Psoas muscle (tissue), 7 donors: ENCODE measurements at regions not wholly inside any gene's neighbourhood (a gene's known extent, or its start where the extent isn't known, plus 50 kb on each side); places are given as distances from the start of the nearest gene placed in this dataset.

Experiments used
- ATAC-seq, 4 donors: fragments of 200-7000 bp; cut with Tn5 transposase; one replicate each; pipeline ENCODE4 v1.9.1; 2020; ENCODE audit warnings: moderate library complexity in 3 of 4, mild to moderate bottlenecking in 2 of 4
- DNase-seq, 2 donors: peaks; one replicate each; pipeline ENCODE4 v3.0.0-alpha.2; 2020
- H3K27ac ChIP-seq: fragments of 200-600 bp; one replicate; pipeline ENCODE4 v1.8.0; 2022
- H3K27me3 ChIP-seq, 3 donors: fragments of 200-600 bp in 1 of 3; one replicate each; pipeline versions ENCODE4 v1.6.1 to v1.8.0; 2013 to 2022; ENCODE audit warnings: low read length in 2 of 3, mild to moderate bottlenecking in 2 of 3, moderate library complexity in 1 of 3; ENCODE audit not compliant: insufficient read depth in 3 of 3
- H3K36me3 ChIP-seq, 2 donors: fragments of 200-600 bp in 1 of 2; one replicate each; pipeline versions ENCODE4 v1.6.1 to v1.8.0; 2013 to 2022; ENCODE audit warnings: low read depth in 1 of 2, mild to moderate bottlenecking in 1 of 2, moderate library complexity in 1 of 2; ENCODE audit not compliant: insufficient read depth in 1 of 2
- H3K4me1 ChIP-seq: fragments of 200-600 bp; one replicate; pipeline ENCODE4 v1.8.0; 2022
- H3K4me3 ChIP-seq: fragments of 200-600 bp; one replicate; pipeline ENCODE4 v1.8.0; 2022; ENCODE audit warnings: mild to moderate bottlenecking
- H3K9me3 ChIP-seq: fragments of 200-600 bp; one replicate; pipeline ENCODE4 v1.8.0; 2022
- CTCF ChIP-seq: fragments of 200-600 bp; IDR thresholded peaks from one replicate; pipeline ENCODE4 v1.8.0; 2022; ENCODE audit warnings: antibody characterized with exemption
- WGBS, 3 donors: extraction: QIAGEN DNeasy Blood & Tissue Kit; methylation state at CpG; one replicate each; pipeline versions ENCODE4 v1.1.6 to v1.1.7; 2013; 5-methylcytosine and 5-hydroxymethylcytosine counted together
- intact Hi-C, 2 donors: fragments of 100-400 bp; cut with DNase I; formaldehyde crosslinking; loops; one replicate each; pipeline versions ENCODE4 v1.11.0 to v1.14.2; 2022
- donor health status: healthy with polysubstance abuse.
- donor health status: DM: no; HTN: no; CAD: no; lungs with moderate emphysema.
- donor health status: Bipolar disorder and iron deficiency.
- donor health status: healthy.
- donor health status: DM: yes; HTN: yes; CAD: no.
- donor health status: DM: no; HTN: no; CAD: no.
- donor health status: DM: yes; HTN: yes; CAD: no.

- ATAC-seq (no peak), DNase-seq (no peak)
- Histone ChIP-seq H3K27me3 (peaks cover 0 to 3% (median 0%) of the 10 kb centered on the region in 3 donors), H3K27ac (no peak overlapping the region), H3K9me3 (no peaks in the 10 kb centered on the region), H3K36me3 (no peaks in the 10 kb centered on the region), H3K4me1 (no peaks in the 10 kb centered on the region), H3K4me3 (no peak overlapping the region)
- TF ChIP-seq CTCF: no peak
- WGBS, 3 donors: 68 to 85% (median 79%) methylated on average over 6 of the region's 6 CpGs
- intact Hi-C loops: no loop called here
These were observed 172.6 kb upstream of the INHBA start for GRCh38 chr7:41875513-41875912.

- Histone ChIP-seq H3K4me3 (no peak overlapping the region), H3K4me1 (no peaks in the 10 kb centered on the region), H3K27me3 (peaks cover 0 to 3% (median 0%) of the 10 kb centered on the region in 3 donors), H3K9me3 (no peaks in the 10 kb centered on the region), H3K36me3 (no peaks in the 10 kb centered on the region), H3K27ac (no peak overlapping the region)
- WGBS, 3 donors: 72 to 74% (median 73%) methylated on average over 3 of the region's 3 CpGs
- no peak for TF ChIP-seq CTCF
- no peak for ATAC-seq
- intact Hi-C loops: no loop called here
- no peak for DNase-seq
These were observed 171.4 kb upstream of the INHBA start for GRCh38 chr7:41874201-41874785.

- H3K4me1 ChIP-seq: no peaks in the 10 kb centered on the region
- TF ChIP-seq CTCF: no peak
- no peaks in the 10 kb centered on the region for H3K36me3 ChIP-seq
- no peak overlapping the region for H3K27ac ChIP-seq
- no peak for DNase-seq
- no peak for ATAC-seq
- 26 to 32% (median 28%) methylated on average over 2 of the region's 2 CpGs for WGBS, 3 donors
- H3K4me3 ChIP-seq: no peak overlapping the region
- H3K9me3 ChIP-seq: no peaks in the 10 kb centered on the region
- H3K27me3 ChIP-seq: peaks cover 0 to 3% (median 0%) of the 10 kb centered on the region in 3 donors
- intact Hi-C loops: no loop called here
These were observed 170.9 kb upstream of the INHBA start for GRCh38 chr7:41873741-41874140.

- H3K36me3 ChIP-seq: no peaks in the 10 kb centered on the region
- 80 to 85% (median 84%) methylated on average over 1 of the region's 1 CpG for WGBS, 3 donors
- no peak overlapping the region for H3K4me3 ChIP-seq
- no peaks in the 10 kb centered on the region for H3K4me1 ChIP-seq
- ATAC-seq: no peak
- TF ChIP-seq CTCF: no peak
- intact Hi-C loops: no loop called here
- H3K27me3 ChIP-seq: peaks cover 0 to 3% (median 0%) of the 10 kb centered on the region in 3 donors
- no peak overlapping the region for H3K27ac ChIP-seq
- no peak for DNase-seq
- no peaks in the 10 kb centered on the region for H3K9me3 ChIP-seq
These were observed 170.1 kb upstream of the INHBA start for GRCh38 chr7:41872966-41873365.
